HepG2 (cell line): ENCODE measurements at regions not wholly inside any gene's neighbourhood (a gene's known extent, or its start where the extent isn't known, plus 50 kb on each side); places are given as distances from the start of the nearest gene placed in this dataset.

Source experiments
- ATAC-seq: fragments of 200-7000 bp; cut with Tn5 transposase; 3 replicates; pipeline ENCODE4 v1.9.1; 2020; ENCODE audit warnings: mild to moderate bottlenecking, moderate library complexity
- BruUV-seq: library from RNA; stranded (reverse); fragments of 400-500 nt; replicated peaks from 2 replicates; lab custom pipeline; 2021; lab: Mats Ljungman, UMichigan
- CTCF ChIA-PET: fragments of 300-600 bp; formaldehyde crosslinking; extraction: SDS; loops from one replicate; lab custom pipeline; 2021; ENCODE audit warnings: low total read pairs, inconsistent platforms, low intra/inter-chr PET ratio; lab: Yijun Ruan, JAX
- POLR2A ChIA-PET: fragments of 350-600 bp; sonication (Branson Sonifier 250); formaldehyde crosslinking; loops from one replicate; lab custom pipeline; 2020; ENCODE audit warnings: antibody characterized with exemption, inconsistent platforms; lab: Yijun Ruan, JAX
- DNase-seq: peaks from one replicate; pipeline ENCODE4 v3.0.0-alpha.2; 2015; ENCODE audit warnings: low spot score
- FAIRE-seq: peaks from 3 replicates; lab custom pipeline; 2011; peaks lifted over from hg19 to GRCh38; lab: Jason Lieb, UNC
- H2AFZ ChIP-seq: one replicate; pipeline ENCODE4 v1.6.1; 2011; ENCODE audit warnings: low read length, inconsistent platforms
- H3K27ac ChIP-seq: fragments of 300-600 bp; 3 replicates; pipeline ENCODE4 v1.8.0; 2011; ENCODE audit warnings: mixed run types, mild to moderate bottlenecking, mixed read lengths, low read length, inconsistent platforms; ENCODE audit not compliant: insufficient read depth; ENCODE audit errors: extremely low read length
- H3K27me3 ChIP-seq, 2 experiments: fragments of 200-600 bp in 1 of 2; 2 replicates in 1 of 2; 3 replicates in 1 of 2; pipeline versions ENCODE4 v1.6.0 to v1.8.0; 2011; ENCODE audit warnings: low read length in 2 of 2, mild to moderate bottlenecking in 2 of 2, moderate library complexity in 2 of 2, inconsistent platforms in 1 of 2; ENCODE audit not compliant: insufficient read depth in 2 of 2, control insufficient read depth in 1 of 2
- H3K36me3 ChIP-seq, 2 experiments: fragments of 200-600 bp in 1 of 2; replicated peaks in 1 of 2; 2 replicates in 1 of 2; 3 replicates in 1 of 2; pipeline versions ENCODE4 v1.5.1 to v1.8.0; 2011; ENCODE audit warnings: low read length in 2 of 2, inconsistent platforms in 1 of 2; ENCODE audit not compliant: insufficient read depth in 2 of 2, control insufficient read depth in 1 of 2
- H3K4me1 ChIP-seq: 2 replicates; pipeline ENCODE4 v1.5.1; 2012; ENCODE audit warnings: low read length, inconsistent platforms; ENCODE audit not compliant: insufficient read depth
- H3K4me2 ChIP-seq: 2 replicates; pipeline ENCODE4 v1.6.0; 2011; ENCODE audit warnings: low read depth, low read length, inconsistent platforms
- H3K4me3 ChIP-seq, 3 experiments: fragments of 200-600 bp in 1 of 3; sonication (generic), shearing (Covaris generic) in 1 of 3; replicated peaks in 1 of 3; 2 replicates each; pipeline ENCODE4 v1.5.1; 2011 to 2016; ENCODE audit warnings: low read length in 3 of 3, inconsistent platforms in 2 of 3, low read depth in 2 of 3, mild to moderate bottlenecking in 2 of 3, control low read depth in 1 of 3, mixed read lengths in 1 of 3; ENCODE audit not compliant: insufficient read depth in 1 of 3
- H3K79me2 ChIP-seq: one replicate; pipeline ENCODE4 v1.6.1; 2011; ENCODE audit warnings: low read length, inconsistent platforms; ENCODE audit not compliant: insufficient read depth
- H3K9ac ChIP-seq: 2 replicates; pipeline ENCODE4 v1.6.0; 2011; ENCODE audit warnings: mild to moderate bottlenecking, low read depth, low read length, inconsistent platforms; ENCODE audit not compliant: insufficient read depth
- H3K9me3 ChIP-seq: 2 replicates; pipeline ENCODE4 v1.5.1; 2012; ENCODE audit warnings: mild to moderate bottlenecking, low read length
- H4K20me1 ChIP-seq: 2 replicates; pipeline ENCODE4 v1.6.0; 2011; ENCODE audit warnings: inconsistent platforms, mild to moderate bottlenecking, low read length, moderate library complexity; ENCODE audit not compliant: insufficient read depth
- ATAD3A ChIP-seq: sonication (generic); formaldehyde crosslinking; IDR thresholded peaks from 2 replicates; pipeline ENCODE4 v1.4.0; 2020; ENCODE audit warnings: missing genetic modification reagents
- GMEB1 ChIP-seq: sonication (generic); formaldehyde crosslinking; IDR thresholded peaks from 2 replicates; pipeline ENCODE4 v1.5.1; 2020; ENCODE audit warnings: missing genetic modification reagents, mild to moderate bottlenecking, borderline replicate concordance
- SPEN ChIP-seq: sonication (generic); formaldehyde crosslinking; IDR thresholded peaks from 2 replicates; pipeline ENCODE4 v1.5.1; 2020; ENCODE audit warnings: low read depth, mild to moderate bottlenecking, missing genetic modification reagents
- TFE3 ChIP-seq: IDR thresholded peaks from 2 replicates; pipeline ENCODE4 v1.6.1; 2016
- ZNF138 ChIP-seq: sonication (generic); formaldehyde crosslinking; IDR thresholded peaks from 2 replicates; pipeline ENCODE4 v1.5.0; 2020; ENCODE audit warnings: mild to moderate bottlenecking, low read depth, missing genetic modification reagents
- ZNF512B ChIP-seq: sonication (generic); formaldehyde crosslinking; IDR thresholded peaks from 2 replicates; pipeline ENCODE4 v1.5.1; 2020; ENCODE audit warnings: missing genetic modification reagents, mild to moderate bottlenecking, borderline replicate concordance
- WGBS: methylation state at CpG from one replicate; pipeline ENCODE4 v1.1.6; 2017; ENCODE audit warnings: low lambda C conversion rate; 5-methylcytosine and 5-hydroxymethylcytosine counted together
- in situ Hi-C: cut with HindIII; loops from 2 replicates; pipeline ENCODE4 v1.10.0; 2017; ENCODE audit warnings: low pct_unique_long_range_greater_than_20kb; ENCODE audit not compliant: extremely low pct_ligation_motif_present
- intact Hi-C: fragments of 100-400 bp; cut with micrococcal nuclease; formaldehyde crosslinking; loops from one replicate; pipeline ENCODE4 v1.10.0; 2022; ENCODE audit not compliant: unreplicated experiment
- TF ChIP-seq, protein P1 (sequence below): sonication (generic); formaldehyde crosslinking; conservative IDR thresholded peaks from 2 replicates; pipeline ENCODE4 v1.8.1; 2023; ENCODE audit warnings: missing genetic modification reagents
- TF ChIP-seq, protein P2 (sequence below): sonication (generic); formaldehyde crosslinking; IDR thresholded peaks from 2 replicates; pipeline ENCODE4 v1.5.0; 2020; ENCODE audit warnings: missing genetic modification reagents, mild to moderate bottlenecking, borderline replicate concordance

DNA sequence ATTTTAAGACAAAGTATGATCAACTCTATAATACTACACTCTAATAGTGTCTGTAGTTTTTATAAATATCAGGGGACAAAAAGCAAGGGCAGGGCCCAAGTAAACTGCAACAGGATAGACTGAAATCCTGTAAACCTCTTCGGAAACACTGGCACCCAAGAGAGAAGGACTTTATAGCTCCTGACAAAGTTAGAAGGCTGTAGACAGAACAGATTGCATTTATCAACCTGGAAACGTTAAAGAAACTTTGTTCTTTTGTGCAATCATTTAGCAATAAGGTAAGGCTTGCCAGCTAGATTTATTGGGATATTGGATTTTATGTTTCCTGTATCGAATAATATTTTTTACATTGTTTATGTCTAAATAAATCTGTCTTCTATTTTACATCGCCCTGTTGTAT, 91.8 kb upstream of the MAN2A1 start:
- no peak overlapping the region for H3K9ac ChIP-seq
- H2AFZ ChIP-seq = no peak overlapping the region
- H3K27me3 ChIP-seq = no peaks in the 10 kb centered on the region; a peak in 1 of 5 replicates
- WGBS = 13% methylated on average over 4 of the region's 4 CpGs
- no peak overlapping the region for H3K4me2 ChIP-seq
- H3K79me2 ChIP-seq = no peaks in the 10 kb centered on the region
- H3K4me3 ChIP-seq = no peak overlapping the region
- in situ Hi-C loops = no loop called here
- ChIA-PET CTCF (no interaction called here), POLR2A (no interaction called here)
- ATAC-seq (no peak), FAIRE-seq (no peak), DNase-seq (no peak)
- no peaks in the 10 kb centered on the region for H3K4me1 ChIP-seq
- intact Hi-C loops = no loop called here
- H4K20me1 ChIP-seq = no peaks in the 10 kb centered on the region
- H3K36me3 ChIP-seq = no peaks in the 10 kb centered on the region
- BruUV-seq = no TSS peak
- TF ChIP-seq TFE3 (CRISPR knock-in tag) (no peak), ATAD3A (CRISPR knock-in tag) (no peak), SPEN (CRISPR knock-in tag) (no peak)
- no peak overlapping the region for H3K27ac ChIP-seq
- H3K9me3 ChIP-seq = no peaks in the 10 kb centered on the region

- BruUV-seq = no TSS peak
- H3K9ac ChIP-seq = no peak overlapping the region
- in situ Hi-C loops (no loop called here), intact Hi-C loops (no loop called here)
- H3K36me3 ChIP-seq = no peaks in the 10 kb centered on the region
- FAIRE-seq (no peak), DNase-seq (no peak), ATAC-seq (no peak)
- no peaks in the 10 kb centered on the region for H3K4me1 ChIP-seq
- no peaks in the 10 kb centered on the region for H3K9me3 ChIP-seq
- H3K27ac ChIP-seq = no peak overlapping the region
- CTCF ChIA-PET = no interaction called here
- no peaks in the 10 kb centered on the region for H4K20me1 ChIP-seq
- H2AFZ ChIP-seq = no peak overlapping the region
- POLR2A ChIA-PET = no interaction called here
- no peaks in the 10 kb centered on the region; a peak in 1 of 5 replicates for H3K27me3 ChIP-seq
- no peaks in the 10 kb centered on the region for H3K79me2 ChIP-seq
- WGBS = 39% methylated on average over 3 of the region's 3 CpGs
- no peak overlapping the region for H3K4me2 ChIP-seq
- no peak overlapping the region for H3K4me3 ChIP-seq
- TF ChIP-seq ZNF138 (CRISPR knock-in tag) = no peak
- no peak for TF ChIP-seq GMEB1 (CRISPR knock-in tag)
- TF ChIP-seq, protein P1, sequence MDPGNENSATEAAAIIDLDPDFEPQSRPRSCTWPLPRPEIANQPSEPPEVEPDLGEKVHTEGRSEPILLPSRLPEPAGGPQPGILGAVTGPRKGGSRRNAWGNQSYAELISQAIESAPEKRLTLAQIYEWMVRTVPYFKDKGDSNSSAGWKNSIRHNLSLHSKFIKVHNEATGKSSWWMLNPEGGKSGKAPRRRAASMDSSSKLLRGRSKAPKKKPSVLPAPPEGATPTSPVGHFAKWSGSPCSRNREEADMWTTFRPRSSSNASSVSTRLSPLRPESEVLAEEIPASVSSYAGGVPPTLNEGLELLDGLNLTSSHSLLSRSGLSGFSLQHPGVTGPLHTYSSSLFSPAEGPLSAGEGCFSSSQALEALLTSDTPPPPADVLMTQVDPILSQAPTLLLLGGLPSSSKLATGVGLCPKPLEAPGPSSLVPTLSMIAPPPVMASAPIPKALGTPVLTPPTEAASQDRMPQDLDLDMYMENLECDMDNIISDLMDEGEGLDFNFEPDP (CRISPR knock-in tag) = no peak
- no peak for TF ChIP-seq ZNF512B (CRISPR knock-in tag)
- TF ChIP-seq, protein P2, sequence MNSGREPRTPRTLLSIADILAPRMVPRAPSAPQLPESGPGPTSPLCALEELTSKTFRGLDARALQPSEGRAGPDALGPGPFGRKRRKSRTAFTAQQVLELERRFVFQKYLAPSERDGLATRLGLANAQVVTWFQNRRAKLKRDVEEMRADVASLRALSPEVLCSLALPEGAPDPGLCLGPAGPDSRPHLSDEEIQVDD (CRISPR knock-in tag) = no peak
Observed at GRCh38 chr5:109594217-109594616, 95.5 kb upstream of the MAN2A1 start.
